ENCODE measurements at regions not wholly inside any gene's neighbourhood (a gene's known extent, or its start where the extent isn't known, plus 50 kb on each side); places are given as distances from the start of the nearest gene placed in this dataset.

GRCh38 chr2:148590612-148591011 lies 53.9 kb upstream of the EPC2 start:
- TF ChIP-seq, protein P1, sequence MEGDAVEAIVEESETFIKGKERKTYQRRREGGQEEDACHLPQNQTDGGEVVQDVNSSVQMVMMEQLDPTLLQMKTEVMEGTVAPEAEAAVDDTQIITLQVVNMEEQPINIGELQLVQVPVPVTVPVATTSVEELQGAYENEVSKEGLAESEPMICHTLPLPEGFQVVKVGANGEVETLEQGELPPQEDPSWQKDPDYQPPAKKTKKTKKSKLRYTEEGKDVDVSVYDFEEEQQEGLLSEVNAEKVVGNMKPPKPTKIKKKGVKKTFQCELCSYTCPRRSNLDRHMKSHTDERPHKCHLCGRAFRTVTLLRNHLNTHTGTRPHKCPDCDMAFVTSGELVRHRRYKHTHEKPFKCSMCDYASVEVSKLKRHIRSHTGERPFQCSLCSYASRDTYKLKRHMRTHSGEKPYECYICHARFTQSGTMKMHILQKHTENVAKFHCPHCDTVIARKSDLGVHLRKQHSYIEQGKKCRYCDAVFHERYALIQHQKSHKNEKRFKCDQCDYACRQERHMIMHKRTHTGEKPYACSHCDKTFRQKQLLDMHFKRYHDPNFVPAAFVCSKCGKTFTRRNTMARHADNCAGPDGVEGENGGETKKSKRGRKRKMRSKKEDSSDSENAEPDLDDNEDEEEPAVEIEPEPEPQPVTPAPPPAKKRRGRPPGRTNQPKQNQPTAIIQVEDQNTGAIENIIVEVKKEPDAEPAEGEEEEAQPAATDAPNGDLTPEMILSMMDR (IDR thresholded peaks at IDR 0.05; ENCODE audit: insufficient read depth in 1 of 2, low read depth in 1 of 2, low read length in 1 of 2, severe bottlenecking in 1 of 2, unreplicated experiment in 1 of 2) = no peak
- H3K4me1 ChIP-seq = no peaks in the 10 kb centered on the region
- H3K4me3 Mint-ChIP-seq (ENCODE audit: unreplicated experiment) = no peak overlapping the region
- H3K27ac Mint-ChIP-seq (ENCODE audit: unreplicated experiment) = no peak overlapping the region
- no peaks in the 10 kb centered on the region for H3K36me3 ChIP-seq (ENCODE audit: control insufficient read depth, insufficient read depth, low read length)
- no peak for DNase-seq
- CTCF ChIA-PET = no interaction called here
- POLR2A ChIA-PET = no interaction called here
- intact Hi-C loops (cut with micrococcal nuclease; ENCODE audit: unreplicated experiment) = no loop called here
- H3K27me3 ChIP-seq (replicated peaks; ENCODE audit: control insufficient read depth, insufficient read depth, low read length) = no peaks in the 10 kb centered on the region
- no peaks in the 10 kb centered on the region for H3K4me1 Mint-ChIP-seq (ENCODE audit: low read depth, unreplicated experiment)
- peaks cover 3% of the 10 kb centered on the region for H3K27me3 Mint-ChIP-seq (ENCODE audit: insufficient read depth, unreplicated experiment)
- BruUV-seq (replicated peaks) = no TSS peak
- H3K4me3 ChIP-seq (ENCODE audit: low read depth, low read length) = no peak overlapping the region
- no peaks in the 10 kb centered on the region for H3K36me3 Mint-ChIP-seq (ENCODE audit: insufficient read depth, unreplicated experiment)
- H3K9me3 Mint-ChIP-seq (ENCODE audit: unreplicated experiment) = no peaks in the 10 kb centered on the region
- no peaks in the 10 kb centered on the region for H3K9me3 ChIP-seq

DNA sequence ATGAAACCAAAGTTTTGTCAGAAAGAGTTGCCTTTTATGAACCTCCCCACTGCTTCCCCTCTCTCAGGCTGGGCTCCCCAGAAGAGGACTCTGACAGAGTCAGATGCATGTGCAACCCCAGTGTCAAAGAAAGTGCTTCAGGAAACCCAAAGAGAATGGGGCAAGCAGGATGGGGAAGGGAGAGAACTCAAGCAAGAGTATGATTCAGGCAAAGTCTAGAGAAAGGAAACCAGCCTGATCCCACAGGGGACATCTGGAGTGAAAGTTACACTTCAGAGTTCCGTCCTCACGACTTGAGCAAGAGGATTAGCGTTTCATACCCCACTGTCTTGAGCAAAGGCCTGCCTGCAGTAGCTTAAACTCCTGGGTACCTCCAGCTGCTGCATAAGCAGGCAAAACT lies 51.8 kb upstream of the EPC2 start:
- no peak overlapping the region for H3K4me3 ChIP-seq (ENCODE audit: low read depth, low read length)
- H3K27me3 ChIP-seq (replicated peaks; ENCODE audit: control insufficient read depth, insufficient read depth, low read length) = no peaks in the 10 kb centered on the region
- no peaks in the 10 kb centered on the region for H3K36me3 ChIP-seq (ENCODE audit: control insufficient read depth, insufficient read depth, low read length)
- peaks cover 7% of the 10 kb centered on the region for H3K27me3 Mint-ChIP-seq (ENCODE audit: insufficient read depth, unreplicated experiment)
- no peak for DNase-seq
- POLR2A ChIA-PET = no interaction called here
- intact Hi-C loops (cut with micrococcal nuclease; ENCODE audit: unreplicated experiment) = loop anchor here (2.0 kb wide), 1 partner anchor 22 kb away; no protein-coding TSS in a partner anchor
- CTCF ChIA-PET = no interaction called here
- BruUV-seq (replicated peaks) = no TSS peak
- no peak overlapping the region for H3K4me3 Mint-ChIP-seq (ENCODE audit: unreplicated experiment)
- no peaks in the 10 kb centered on the region for H3K9me3 Mint-ChIP-seq (ENCODE audit: unreplicated experiment)
- no peak overlapping the region for H3K27ac Mint-ChIP-seq (ENCODE audit: unreplicated experiment)
- TF ChIP-seq, protein P1 (IDR thresholded peaks at IDR 0.05; ENCODE audit: insufficient read depth in 1 of 2, low read depth in 1 of 2, low read length in 1 of 2, severe bottlenecking in 1 of 2, unreplicated experiment in 1 of 2) = no peak
- no peaks in the 10 kb centered on the region for H3K4me1 ChIP-seq
- no peaks in the 10 kb centered on the region for H3K36me3 Mint-ChIP-seq (ENCODE audit: insufficient read depth, unreplicated experiment)
- no peaks in the 10 kb centered on the region for H3K4me1 Mint-ChIP-seq (ENCODE audit: low read depth, unreplicated experiment)
- H3K9me3 ChIP-seq = no peaks in the 10 kb centered on the region

DNA sequence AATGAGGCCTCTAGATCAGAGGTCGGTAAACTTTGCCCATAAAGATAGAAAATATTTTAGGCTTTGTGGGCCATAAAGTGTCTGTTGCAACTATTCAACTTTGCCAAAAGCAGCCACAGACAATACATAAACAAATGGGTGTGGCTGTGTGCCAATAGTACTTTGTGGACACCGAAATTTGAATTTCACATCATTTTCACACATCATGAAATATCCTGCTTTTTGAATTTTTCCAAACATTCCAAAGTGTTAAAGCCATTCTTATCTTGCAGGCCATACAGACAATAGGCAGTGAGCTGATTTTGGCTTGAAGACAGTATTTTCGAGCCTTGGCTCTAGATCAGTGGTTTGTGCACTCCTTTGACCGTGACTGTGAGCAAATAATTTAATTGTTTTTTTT lies 51.1 kb upstream of the EPC2 start:
- Histone ChIP-seq H3K9me3 (no peaks in the 10 kb centered on the region), H3K27me3 (replicated peaks; ENCODE audit: control insufficient read depth, insufficient read depth, low read length) (no peaks in the 10 kb centered on the region), H3K36me3 (ENCODE audit: control insufficient read depth, insufficient read depth, low read length) (no peaks in the 10 kb centered on the region), H3K4me3 (ENCODE audit: low read depth, low read length) (no peak overlapping the region), H3K4me1 (no peaks in the 10 kb centered on the region)
- no peak overlapping the region for H3K27ac Mint-ChIP-seq (ENCODE audit: unreplicated experiment)
- ChIA-PET CTCF (no interaction called here), POLR2A (no interaction called here)
- intact Hi-C loops (cut with micrococcal nuclease; ENCODE audit: unreplicated experiment) = loop anchor here (2.0 kb wide), 1 partner anchor 21 kb away; no protein-coding TSS in a partner anchor
- no peak for DNase-seq
- BruUV-seq (replicated peaks) = no TSS peak
- TF ChIP-seq, protein P1 (IDR thresholded peaks at IDR 0.05; ENCODE audit: insufficient read depth in 1 of 2, low read depth in 1 of 2, low read length in 1 of 2, severe bottlenecking in 1 of 2, unreplicated experiment in 1 of 2) = no peak
- no peak overlapping the region for H3K4me3 Mint-ChIP-seq (ENCODE audit: unreplicated experiment)
- peaks cover 7% of the 10 kb centered on the region for H3K27me3 Mint-ChIP-seq (ENCODE audit: insufficient read depth, unreplicated experiment)
- H3K36me3 Mint-ChIP-seq (ENCODE audit: insufficient read depth, unreplicated experiment) = no peaks in the 10 kb centered on the region
- H3K4me1 Mint-ChIP-seq (ENCODE audit: low read depth, unreplicated experiment) = no peaks in the 10 kb centered on the region
- H3K9me3 Mint-ChIP-seq (ENCODE audit: unreplicated experiment) = no peaks in the 10 kb centered on the region
